Endothelial cell of umbilical vein (primary cell): ENCODE measurements at regions not wholly inside any gene's neighbourhood (a gene's known extent, or its start where the extent isn't known, plus 50 kb on each side); places are given as distances from the start of the nearest gene placed in this dataset.
"Not testable (repeated sequence)": the region's sequence is repeated elsewhere in the genome, so short reads cannot be mapped to it uniquely, and the experiment has no call there.

Experiments used
- BruUV-seq: library from RNA; stranded (reverse); fragments of 400-500 nt; replicated peaks from 2 replicates; lab custom pipeline; 2021; lab: Mats Ljungman, UMichigan
- CTCF ChIA-PET: fragments of 300-600, 350-600 bp; sonication (Branson Sonifier 250); formaldehyde crosslinking; loops from one replicate; lab custom pipeline; 2021; ENCODE audit warnings: antibody characterized with exemption, inconsistent platforms; lab: Charles Lee
- POLR2A ChIA-PET: fragments of 300-600, 350-600 bp; sonication (Branson Sonifier 250); formaldehyde crosslinking; loops from one replicate; lab custom pipeline; 2021; ENCODE audit warnings: antibody characterized with exemption, inconsistent platforms; lab: Charles Lee
- DNase-seq: peaks from one replicate; pipeline ENCODE4 v3.0.0-alpha.2; 2011; ENCODE audit warnings: low read depth, low spot score
- FAIRE-seq: peaks from 2 replicates; lab custom pipeline; 2011; peaks lifted over from hg19 to GRCh38; lab: Jason Lieb, UNC
- H2AFZ ChIP-seq: 2 replicates; pipeline ENCODE4 v1.6.0; 2012; ENCODE audit warnings: low read depth, low read length, control low read depth, inconsistent platforms
- H3K27ac ChIP-seq: 2 replicates; pipeline ENCODE4 v1.5.1; 2011; ENCODE audit warnings: low read depth, mild to moderate bottlenecking, control low read depth, low read length, moderate library complexity; ENCODE audit not compliant: insufficient read depth
- H3K27me3 ChIP-seq, 2 experiments: 2 replicates each; pipeline versions ENCODE4 v1.6.0 to v1.6.1; 2011; ENCODE audit warnings: low read length in 2 of 2, mixed read lengths in 1 of 2; ENCODE audit not compliant: control insufficient read depth in 2 of 2, insufficient read depth in 2 of 2
- H3K36me3 ChIP-seq, 2 experiments: 2 replicates in 1 of 2; 3 replicates in 1 of 2; pipeline ENCODE4 v1.5.1; 2011; ENCODE audit warnings: low read length in 2 of 2, mild to moderate bottlenecking in 1 of 2, moderate library complexity in 1 of 2; ENCODE audit not compliant: control insufficient read depth in 2 of 2, insufficient read depth in 2 of 2; ENCODE audit errors: extremely low read depth in 1 of 2
- H3K4me1 ChIP-seq: 3 replicates; pipeline ENCODE4 v1.5.1; 2011; ENCODE audit warnings: mild to moderate bottlenecking, low read length; ENCODE audit not compliant: control insufficient read depth, insufficient read depth; ENCODE audit errors: extremely low read depth
- H3K4me2 ChIP-seq: 2 replicates; pipeline ENCODE4 v1.6.1; 2011; ENCODE audit warnings: low read length, control low read depth, mixed read lengths; ENCODE audit not compliant: insufficient read depth
- H3K4me3 ChIP-seq, 3 experiments: fragments of 200-600 bp in 1 of 3; sonication (generic), shearing (Covaris generic) in 1 of 3; replicated peaks in 1 of 3; 2 replicates each; pipeline ENCODE4 v1.5.1; 2011 to 2016; ENCODE audit warnings: control low read depth in 3 of 3, low read length in 3 of 3, mild to moderate bottlenecking in 2 of 3, inconsistent platforms in 1 of 3, low read depth in 1 of 3, moderate library complexity in 1 of 3; ENCODE audit not compliant: insufficient read depth in 1 of 3
- H3K79me2 ChIP-seq: 2 replicates; pipeline ENCODE4 v1.6.0; 2012; ENCODE audit warnings: low read length, inconsistent platforms; ENCODE audit not compliant: control insufficient read depth, insufficient read depth
- H3K9ac ChIP-seq: replicated peaks from 2 replicates; pipeline ENCODE3; 2011; ENCODE audit warnings: low read length, control low read depth; ENCODE audit not compliant: insufficient read depth; ENCODE audit errors: extremely low read depth
- H3K9me1 ChIP-seq: replicated peaks from 3 replicates; pipeline ENCODE4 v1.6.0; 2011; ENCODE audit warnings: mild to moderate bottlenecking, low read length; ENCODE audit not compliant: control insufficient read depth, insufficient read depth; ENCODE audit errors: extremely low read depth
- H3K9me3 ChIP-seq: replicated peaks from 2 replicates; pipeline ENCODE4 v1.5.1; 2012; ENCODE audit warnings: low read length, inconsistent platforms; ENCODE audit not compliant: control insufficient read depth, insufficient read depth
- H4K20me1 ChIP-seq: replicated peaks from 2 replicates; pipeline ENCODE3; 2011; ENCODE audit warnings: mild to moderate bottlenecking, low read length; ENCODE audit not compliant: control insufficient read depth, insufficient read depth; ENCODE audit errors: extremely low read depth
- EZH2 ChIP-seq: IDR thresholded peaks from 2 replicates; pipeline ENCODE4 v1.6.1; 2012; ENCODE audit warnings: borderline replicate concordance, low read depth, mild to moderate bottlenecking, moderate library complexity, low read length, inconsistent platforms; ENCODE audit not compliant: severe bottlenecking
- FOS ChIP-seq: IDR thresholded peaks from 2 replicates; pipeline ENCODE4 v1.6.1; 2011; ENCODE audit warnings: mild to moderate bottlenecking, low read length, moderate library complexity, borderline replicate concordance; ENCODE audit not compliant: insufficient read depth
- MAX ChIP-seq: IDR thresholded peaks from 2 replicates; pipeline ENCODE4 v1.6.1; 2011; ENCODE audit not compliant: insufficient read depth, insufficient read length
- POLR2AphosphoS5 ChIP-seq: IDR thresholded peaks from 2 replicates; pipeline ENCODE4 v1.6.1; 2012; ENCODE audit warnings: low read depth, mild to moderate bottlenecking, control low read depth, low read length, moderate library complexity; ENCODE audit not compliant: insufficient read depth
- dilution Hi-C: fragments of 300-500 bp; cut with MboI; formaldehyde crosslinking; loops from one replicate; pipeline ENCODE4 v1.15.0; 2019; ENCODE audit warnings: low sequenced_read_pairs; ENCODE audit not compliant: extremely low pct_ligation_motif_present
- intact Hi-C: fragments of 100-400 bp; cut with micrococcal nuclease; formaldehyde crosslinking; loops from one replicate; pipeline ENCODE4 v1.10.0; 2022
- TF ChIP-seq, protein P1 (sequence below), 2 donors: IDR thresholded peaks; 1 replicate in 1 of 2; 2 replicates in 1 of 2; pipeline ENCODE4 v1.5.1; 2011; ENCODE audit warnings: low read length in 2 of 2, mild to moderate bottlenecking in 2 of 2, moderate library complexity in 2 of 2, control low read depth in 1 of 2, inconsistent platforms in 1 of 2, low read depth in 1 of 2; ENCODE audit not compliant: insufficient read depth in 1 of 2; ENCODE audit errors: extremely low read depth in 1 of 2

GRCh38 chr10:118963933-118964332 lies 65.6 kb upstream of the NANOS1 start:
- intact Hi-C loops (no loop called here), dilution Hi-C loops (no loop called here)
- H3K79me2 ChIP-seq = no peaks in the 10 kb centered on the region
- no peaks in the 10 kb centered on the region for H3K9me3 ChIP-seq
- no peak overlapping the region for H3K4me3 ChIP-seq
- H3K4me2 ChIP-seq = no peak overlapping the region
- H3K9me1 ChIP-seq = no peaks in the 10 kb centered on the region
- no peaks in the 10 kb centered on the region for H4K20me1 ChIP-seq
- no peaks in the 10 kb centered on the region for H3K36me3 ChIP-seq
- H3K9ac ChIP-seq = no peak overlapping the region
- DNase-seq = no peak
- H3K4me1 ChIP-seq = no peaks in the 10 kb centered on the region
- CTCF ChIA-PET = no interaction called here
- no peak overlapping the region for H2AFZ ChIP-seq
- no peaks in the 10 kb centered on the region for H3K27me3 ChIP-seq
- no TSS peak for BruUV-seq
- no peak for FAIRE-seq
- POLR2A ChIA-PET = no interaction called here
- no peak for TF ChIP-seq FOS
- TF ChIP-seq EZH2 = no peak
- TF ChIP-seq, protein P1, sequence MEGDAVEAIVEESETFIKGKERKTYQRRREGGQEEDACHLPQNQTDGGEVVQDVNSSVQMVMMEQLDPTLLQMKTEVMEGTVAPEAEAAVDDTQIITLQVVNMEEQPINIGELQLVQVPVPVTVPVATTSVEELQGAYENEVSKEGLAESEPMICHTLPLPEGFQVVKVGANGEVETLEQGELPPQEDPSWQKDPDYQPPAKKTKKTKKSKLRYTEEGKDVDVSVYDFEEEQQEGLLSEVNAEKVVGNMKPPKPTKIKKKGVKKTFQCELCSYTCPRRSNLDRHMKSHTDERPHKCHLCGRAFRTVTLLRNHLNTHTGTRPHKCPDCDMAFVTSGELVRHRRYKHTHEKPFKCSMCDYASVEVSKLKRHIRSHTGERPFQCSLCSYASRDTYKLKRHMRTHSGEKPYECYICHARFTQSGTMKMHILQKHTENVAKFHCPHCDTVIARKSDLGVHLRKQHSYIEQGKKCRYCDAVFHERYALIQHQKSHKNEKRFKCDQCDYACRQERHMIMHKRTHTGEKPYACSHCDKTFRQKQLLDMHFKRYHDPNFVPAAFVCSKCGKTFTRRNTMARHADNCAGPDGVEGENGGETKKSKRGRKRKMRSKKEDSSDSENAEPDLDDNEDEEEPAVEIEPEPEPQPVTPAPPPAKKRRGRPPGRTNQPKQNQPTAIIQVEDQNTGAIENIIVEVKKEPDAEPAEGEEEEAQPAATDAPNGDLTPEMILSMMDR (IDR thresholded peaks at IDR 0.05; ENCODE audit: extremely low read depth in 1 of 2, insufficient read depth in 1 of 2, low read depth in 1 of 2, low read length in 2 of 2) = no peak
- TF ChIP-seq POLR2AphosphoS5 = no peak
- no peak for TF ChIP-seq MAX
- no peak overlapping the region for H3K27ac ChIP-seq

- H3K9me1 ChIP-seq, H3K4me1 ChIP-seq, H3K4me2 ChIP-seq, H3K9me3 ChIP-seq, H3K27ac ChIP-seq, dilution Hi-C loops, H3K27me3 ChIP-seq, FAIRE-seq, DNase-seq, H3K36me3 ChIP-seq, CTCF ChIA-PET, H3K4me3 ChIP-seq, BruUV-seq, H4K20me1 ChIP-seq, H3K9ac ChIP-seq, H2AFZ ChIP-seq, POLR2A ChIA-PET, intact Hi-C loops, H3K79me2 ChIP-seq: not testable (repeated sequence)
Measured at GRCh38 chr10:118964476-118964875, 65.0 kb upstream of the NANOS1 start.
